Right ventricle myocardium inferior (tissue), 1 donor: ENCODE measurements at regions not wholly inside any gene's neighbourhood (a gene's known extent, or its start where the extent isn't known, plus 50 kb on each side); places are given as distances from the start of the nearest gene placed in this dataset.
A peak's percentile ranks its signal among the peaks of the same experiment; 100 is the strongest.
"Not testable (repeated sequence)": the region's sequence is repeated elsewhere in the genome, so short reads cannot be mapped to it uniquely, and the experiment has no call there.

Experiments
- ATAC-seq: fragments of 200-7000 bp; cut with Tn5 transposase; one replicate; pipeline ENCODE4 v1.9.1; 2020; ENCODE audit warnings: mild to moderate bottlenecking, moderate library complexity
- DNase-seq: peaks from one replicate; pipeline ENCODE4 v3.0.0; 2021; ENCODE audit errors: missing footprints
- intact Hi-C: fragments of 100-400 bp; cut with DNase I; formaldehyde crosslinking; loops from one replicate; pipeline ENCODE4 v1.11.0; 2022
- donor health status: DM: no; HTN: yes; CAD: no; lungs with severe emphysema.

- DNase-seq (peak; percentile 55), ATAC-seq (peak; percentile 57)
- intact Hi-C loops: no loop called here
Measured at GRCh38 chr2:224217962-224218347, 178.9 kb upstream of the SERPINE2 start.

GRCh38 chr2:224217233-224217961, 178.3 kb upstream of the SERPINE2 start:
- ATAC-seq: no peak
- intact Hi-C loops: no loop called here

GRCh38 chr2:224215611-224216010, 176.5 kb upstream of the SERPINE2 start:
- intact Hi-C loops, ATAC-seq, DNase-seq: not testable (repeated sequence)

More at GRCh38 chr2:224217233-224217961, 178.3 kb upstream of the SERPINE2 start:
- no peak for DNase-seq

GRCh38 chr2:224213396-224213795, 174.3 kb upstream of the SERPINE2 start:
- intact Hi-C loops: no loop called here
- ATAC-seq (no peak), DNase-seq (no peak)

GRCh38 chr2:224211791-224212190, 172.7 kb upstream of the SERPINE2 start:
- DNase-seq (no peak), ATAC-seq (no peak)
- intact Hi-C loops: no loop called here

- intact Hi-C loops: no loop called here
- ATAC-seq (no peak), DNase-seq (no peak)
Measured at GRCh38 chr2:224211181-224211480, 172.0 kb upstream of the SERPINE2 start.

- no peak for DNase-seq
- no peak for ATAC-seq
- intact Hi-C loops: no loop called here
Measured at GRCh38 chr2:224210286-224211180, 171.4 kb upstream of the SERPINE2 start.

GRCh38 chr2:224209555-224210285, 170.6 kb upstream of the SERPINE2 start:
- intact Hi-C loops: no loop called here
- ATAC-seq (no peak), DNase-seq (no peak)

GRCh38 chr2:224208443-224208842, 169.4 kb upstream of the SERPINE2 start:
- ATAC-seq (no peak), DNase-seq (no peak)
- intact Hi-C loops: no loop called here

- no peak for DNase-seq
- intact Hi-C loops: no loop called here
- ATAC-seq: no peak
Measured at GRCh38 chr2:224208007-224208406, 168.9 kb upstream of the SERPINE2 start.

GRCh38 chr2:224206816-224207215, 167.7 kb upstream of the SERPINE2 start:
- DNase-seq (no peak), ATAC-seq (no peak)
- intact Hi-C loops: no loop called here

- DNase-seq (no peak), ATAC-seq (no peak)
- intact Hi-C loops: no loop called here
Measured at GRCh38 chr2:224202281-224202865, 163.3 kb upstream of the SERPINE2 start.

GRCh38 chr2:224198436-224198835, 159.3 kb upstream of the SERPINE2 start:
- intact Hi-C loops: no loop called here
- DNase-seq: no peak
- ATAC-seq: no peak

- no peak for ATAC-seq
Measured at GRCh38 chr2:224196810-224197209, 157.7 kb upstream of the SERPINE2 start.

GRCh38 chr2:224195925-224196571, 157.0 kb upstream of the SERPINE2 start:
- intact Hi-C loops: no loop called here
- ATAC-seq (peak; percentile 95), DNase-seq (no peak)

More at GRCh38 chr2:224196810-224197209, 157.7 kb upstream of the SERPINE2 start:
- no peak for DNase-seq
- intact Hi-C loops: no loop called here

- DNase-seq: no peak
- no peak for ATAC-seq
- intact Hi-C loops: no loop called here
Measured at GRCh38 chr2:224194161-224194560, 155.1 kb upstream of the SERPINE2 start.

- ATAC-seq: no peak
- intact Hi-C loops: no loop called here
- DNase-seq: no peak
Measured at GRCh38 chr2:224191465-224191864, 152.4 kb upstream of the SERPINE2 start.

- ATAC-seq: no peak
- intact Hi-C loops: no loop called here
- no peak for DNase-seq
Measured at GRCh38 chr2:224190936-224191270, 151.8 kb upstream of the SERPINE2 start.
